HG02623 (cell line): ENCODE measurements at regions not wholly inside any gene's neighbourhood (a gene's known extent, or its start where the extent isn't known, plus 50 kb on each side); places are given as distances from the start of the nearest gene placed in this dataset.
"Not testable (repeated sequence)": the region's sequence is repeated elsewhere in the genome, so short reads cannot be mapped to it uniquely, and the experiment has no call there.

Experiments used
- ATAC-seq: cut with Tn5 transposase; IDR thresholded peaks from one replicate; pipeline ENCODE4 v1.9.1; 2021; ENCODE audit warnings: moderate library complexity; ENCODE audit not compliant: unreplicated experiment

- ATAC-seq: no peak
These were observed 601.4 kb upstream of the ACTRT1 start for GRCh38 chrX:128653524-128654060.

- no peak for ATAC-seq
These were observed 598.1 kb upstream of the ACTRT1 start for GRCh38 chrX:128650326-128650725.

- no peak for ATAC-seq
These were observed 582.6 kb upstream of the ACTRT1 start for GRCh38 chrX:128634754-128635153.

GRCh38 chrX:128623361-128623760 lies 571.2 kb upstream of the ACTRT1 start:
- no peak for ATAC-seq

- ATAC-seq: no peak
These were observed 570.1 kb upstream of the ACTRT1 start for GRCh38 chrX:128622296-128622695.

- ATAC-seq: no peak
These were observed 567.3 kb upstream of the ACTRT1 start for GRCh38 chrX:128619490-128619889.

- ATAC-seq: no peak
These were observed 564.7 kb upstream of the ACTRT1 start for GRCh38 chrX:128616933-128617332.

- ATAC-seq: not testable (repeated sequence)
These were observed 554.6 kb upstream of the ACTRT1 start for GRCh38 chrX:128606817-128607216.

GRCh38 chrX:128606357-128606756 lies 554.2 kb upstream of the ACTRT1 start:
- not testable (repeated sequence) for ATAC-seq

GRCh38 chrX:128601706-128602105 lies 549.5 kb upstream of the ACTRT1 start:
- no peak for ATAC-seq

- ATAC-seq: no peak
These were observed 547.4 kb upstream of the ACTRT1 start for GRCh38 chrX:128599632-128600031.

- no peak for ATAC-seq
These were observed 529.8 kb upstream of the ACTRT1 start for GRCh38 chrX:128582036-128582435.

GRCh38 chrX:128581615-128582014 lies 529.4 kb upstream of the ACTRT1 start:
- no peak for ATAC-seq

- ATAC-seq: no peak
These were observed 490.9 kb upstream of the ACTRT1 start for GRCh38 chrX:128543114-128543513.

- no peak for ATAC-seq
These were observed 466.3 kb upstream of the ACTRT1 start for GRCh38 chrX:128518508-128518907.

GRCh38 chrX:128517691-128518090 lies 465.5 kb upstream of the ACTRT1 start:
- no peak for ATAC-seq

GRCh38 chrX:128504496-128504895 lies 452.3 kb upstream of the ACTRT1 start:
- ATAC-seq: no peak

GRCh38 chrX:128464116-128464515 lies 411.9 kb upstream of the ACTRT1 start:
- no peak for ATAC-seq

- no peak for ATAC-seq
These were observed 408.6 kb upstream of the ACTRT1 start for GRCh38 chrX:128460835-128461234.

- ATAC-seq: no peak
These were observed 406.7 kb upstream of the ACTRT1 start for GRCh38 chrX:128458888-128459287.

- no peak for ATAC-seq
These were observed 405.5 kb upstream of the ACTRT1 start for GRCh38 chrX:128457674-128458073.

- ATAC-seq: no peak
These were observed 387.0 kb upstream of the ACTRT1 start for GRCh38 chrX:128439159-128439558.

GRCh38 chrX:128438082-128438481 lies 385.9 kb upstream of the ACTRT1 start:
- no peak for ATAC-seq
